Activated naive CD4-positive, alpha-beta T cell treated with anti-CD3 and anti-CD28 coated beads, Interleukin-2, amount 50 U/mL, for 16 hours (primary cell): ENCODE measurements at regions not wholly inside any gene's neighbourhood (a gene's known extent, or its start where the extent isn't known, plus 50 kb on each side); places are given as distances from the start of the nearest gene placed in this dataset.

Source experiments
- DNase-seq: peaks from one replicate; pipeline ENCODE4 v3.0.0-alpha.2; 2020

DNA sequence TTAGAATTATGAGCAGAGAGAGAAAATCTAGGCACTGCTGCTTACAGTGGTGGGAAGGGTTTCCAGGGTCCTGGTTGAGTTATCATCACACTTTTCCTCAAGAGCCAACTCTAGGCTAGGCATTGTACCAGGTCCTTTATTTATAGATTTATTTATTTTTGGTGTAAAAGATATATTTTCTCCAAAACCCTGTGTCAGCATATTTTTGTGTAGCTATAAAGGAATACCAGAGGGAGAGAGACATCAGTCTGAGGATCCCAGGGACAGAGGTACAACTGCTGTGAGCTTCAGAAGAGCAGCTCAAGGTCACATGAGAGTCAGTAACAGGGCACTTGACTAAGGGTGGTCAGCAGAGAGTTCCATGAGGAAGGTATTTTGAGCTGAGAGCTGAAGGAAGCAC, 159.7 kb downstream of the SLC35B3 start:
- DNase-seq, result no peak

DNA sequence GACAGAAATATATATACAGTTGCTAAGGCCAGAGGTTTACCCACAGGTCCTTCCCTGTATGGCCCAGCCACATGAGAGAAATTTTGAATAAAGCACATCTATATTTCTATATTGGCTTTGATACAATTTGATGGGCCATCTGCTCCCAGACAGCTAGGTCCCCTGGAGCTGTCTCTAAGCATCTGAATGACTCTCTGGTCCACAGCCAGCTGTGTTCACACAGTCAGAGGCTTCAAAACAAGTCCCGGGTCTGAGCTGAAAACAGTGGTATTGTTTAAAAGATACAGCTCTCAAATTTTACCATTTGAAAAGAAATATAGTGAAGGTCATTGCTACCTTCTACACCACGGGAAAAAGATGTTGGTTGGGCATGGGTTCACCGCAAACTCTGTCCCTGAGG, 161.1 kb downstream of the SLC35B3 start:
- no peak for DNase-seq

DNA sequence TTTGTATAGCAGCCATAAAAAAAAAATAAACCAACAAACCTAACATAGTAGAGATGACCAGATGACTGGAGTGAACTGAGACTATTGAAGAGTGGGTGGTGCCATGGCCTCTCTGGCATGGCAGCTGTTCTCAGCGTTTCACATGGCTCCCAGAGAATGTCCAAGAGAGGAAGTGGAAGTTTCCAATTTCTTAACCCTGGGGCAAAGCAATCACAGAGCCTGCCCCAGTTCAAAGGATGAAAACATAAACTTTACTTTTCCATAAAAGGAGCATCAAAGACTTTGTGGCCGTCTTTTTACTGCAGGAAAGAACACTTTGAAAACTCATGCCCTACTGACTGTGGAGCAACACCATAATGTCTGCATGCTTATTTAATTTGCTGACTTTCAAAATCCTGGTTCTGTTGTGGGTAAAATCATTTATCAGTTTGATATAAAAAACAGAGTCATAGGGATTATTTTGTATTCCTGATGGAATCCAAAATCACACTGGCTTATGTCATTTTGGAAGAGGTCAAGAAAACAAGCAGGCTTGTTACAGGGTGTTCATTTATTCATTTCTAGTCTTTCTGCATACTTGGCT, 165.4 kb downstream of the SLC35B3 start:
- no peak for DNase-seq

DNA sequence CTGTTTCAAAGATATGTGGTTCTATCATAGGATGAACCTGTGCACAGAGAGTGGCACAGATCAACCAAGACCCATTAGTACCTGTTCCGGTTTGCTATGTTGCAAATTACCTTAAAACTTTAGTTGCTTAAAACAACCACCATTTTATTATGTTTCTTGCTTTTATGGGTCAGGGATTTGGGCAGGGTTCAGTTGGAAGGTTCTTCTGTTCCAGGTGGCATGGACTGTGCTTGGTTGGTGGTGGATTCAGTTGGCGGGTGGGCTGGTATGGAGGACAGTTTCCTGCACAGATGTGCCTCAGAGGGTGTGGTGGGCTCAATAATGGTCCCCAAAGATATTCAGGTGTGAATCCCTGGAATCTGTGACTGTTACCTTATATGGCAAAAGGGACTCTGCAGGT, 166.3 kb downstream of the SLC35B3 start:
- DNase-seq, result no peak

DNA sequence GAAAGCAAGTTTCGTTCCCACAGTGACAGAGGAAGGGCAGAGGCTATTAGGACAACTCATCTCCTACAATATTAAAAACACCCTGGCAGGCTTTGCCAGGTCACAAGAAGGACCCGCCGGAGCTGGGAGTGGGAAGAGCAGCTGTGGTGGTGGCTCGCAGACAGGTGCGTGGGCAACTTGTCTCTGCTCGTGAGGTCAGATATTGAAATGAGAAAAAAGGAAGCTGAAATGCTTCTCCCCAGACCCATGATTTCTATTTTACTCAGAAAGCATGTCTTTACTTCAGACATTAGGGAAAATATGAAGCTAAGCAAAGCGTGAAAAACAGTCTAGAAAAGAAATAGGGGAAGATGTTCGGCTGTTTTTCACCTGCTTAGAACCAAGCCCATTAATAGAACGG, 166.3 kb upstream of the EEF1E1 start:
- no peak for DNase-seq

DNA sequence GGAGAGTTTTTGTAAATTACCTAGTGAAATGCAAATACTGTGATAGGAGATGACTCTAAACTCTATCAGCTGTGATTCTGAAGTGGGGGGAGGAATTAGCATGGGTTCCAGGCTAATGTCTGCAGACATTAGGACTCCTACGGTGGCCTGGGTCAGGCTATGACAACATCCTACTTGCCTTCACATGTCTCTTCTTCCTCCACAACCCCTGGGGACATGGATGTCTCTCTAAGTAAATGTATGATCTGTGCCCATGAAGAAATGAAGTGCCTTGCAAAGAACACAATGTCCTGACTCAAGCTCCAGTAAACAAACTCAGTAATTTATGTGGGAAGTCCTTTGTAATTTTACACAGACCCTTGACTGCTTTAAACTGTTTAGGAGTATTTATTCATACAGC, 165.8 kb upstream of the EEF1E1 start:
- DNase-seq, result no peak

DNA sequence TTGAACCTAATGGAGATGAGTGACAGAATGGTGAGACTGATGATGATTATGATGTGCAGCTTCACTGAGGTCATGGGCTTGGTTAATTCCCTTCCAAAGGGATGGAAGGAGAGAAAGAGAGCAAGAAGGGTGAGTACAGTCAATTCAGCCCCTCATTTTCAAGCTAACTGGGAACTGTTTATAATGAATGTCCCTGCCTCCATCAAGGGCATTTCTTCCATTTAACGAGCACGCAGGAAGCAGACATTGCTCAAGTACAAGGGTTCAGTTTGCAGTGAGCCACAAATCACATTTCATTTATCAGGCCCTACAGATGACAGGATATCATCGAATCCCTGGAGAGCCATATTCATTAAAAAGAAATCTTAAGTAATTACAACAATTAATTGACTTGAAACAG, 158.3 kb upstream of the EEF1E1 start:
- DNase-seq, result no peak

DNA sequence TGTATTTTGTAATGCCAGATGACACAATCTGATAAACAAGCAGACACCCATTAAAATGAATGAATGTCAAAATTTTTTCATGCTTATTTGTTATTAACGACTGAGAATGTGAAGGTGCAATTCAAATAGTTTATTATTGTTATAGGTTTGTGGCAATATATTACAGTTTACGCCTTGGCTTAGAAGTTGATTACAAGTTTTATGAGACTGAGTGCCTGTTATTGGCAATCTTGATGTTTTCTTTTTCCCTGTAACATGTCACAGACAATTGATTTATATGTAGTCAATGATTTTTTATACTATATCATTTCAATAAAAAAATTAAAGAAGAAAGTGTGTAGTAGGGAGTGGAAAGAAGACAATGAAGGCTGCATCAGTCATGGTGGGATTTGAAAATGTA, 144.1 kb upstream of the EEF1E1 start:
- DNase-seq, result no peak

DNA sequence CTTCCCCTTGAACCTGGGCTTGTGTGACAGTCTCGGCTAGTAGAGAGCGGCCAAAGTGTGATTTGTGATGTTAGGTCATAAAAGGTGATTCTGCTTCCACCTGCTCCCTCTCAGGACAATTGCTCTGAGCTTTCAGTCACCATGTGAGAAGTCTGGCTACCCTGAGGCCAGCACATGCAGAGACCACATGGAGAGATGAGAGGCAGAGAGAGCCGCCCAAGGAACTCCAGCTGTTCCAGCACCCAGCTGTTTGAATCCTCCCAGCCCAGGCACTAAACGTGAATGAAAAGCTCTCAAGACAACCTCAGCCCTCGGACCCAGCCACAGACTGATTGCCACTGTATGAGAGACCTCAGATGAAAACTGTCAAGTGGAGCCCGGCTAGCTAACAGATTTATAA, 143.4 kb upstream of the EEF1E1 start:
- DNase-seq, result no peak

DNA sequence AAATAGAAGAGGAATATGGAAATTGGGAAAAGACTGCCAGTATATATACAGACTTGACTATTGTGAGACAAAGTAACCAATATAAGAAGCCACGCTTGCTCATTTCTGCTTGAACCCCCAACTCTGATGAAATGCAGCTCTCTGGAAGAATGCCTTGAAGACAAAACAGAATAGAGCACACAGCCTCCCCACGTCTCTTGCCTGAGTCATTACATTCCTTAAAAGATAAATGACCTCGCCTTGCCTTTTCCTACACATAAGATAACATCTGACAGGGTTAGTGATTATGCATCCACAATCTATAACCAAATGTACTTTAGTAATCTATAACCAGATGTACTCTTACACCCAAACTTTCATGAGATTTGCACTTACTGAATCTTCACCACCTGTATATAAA, 141.1 kb upstream of the EEF1E1 start:
- no peak for DNase-seq

DNA sequence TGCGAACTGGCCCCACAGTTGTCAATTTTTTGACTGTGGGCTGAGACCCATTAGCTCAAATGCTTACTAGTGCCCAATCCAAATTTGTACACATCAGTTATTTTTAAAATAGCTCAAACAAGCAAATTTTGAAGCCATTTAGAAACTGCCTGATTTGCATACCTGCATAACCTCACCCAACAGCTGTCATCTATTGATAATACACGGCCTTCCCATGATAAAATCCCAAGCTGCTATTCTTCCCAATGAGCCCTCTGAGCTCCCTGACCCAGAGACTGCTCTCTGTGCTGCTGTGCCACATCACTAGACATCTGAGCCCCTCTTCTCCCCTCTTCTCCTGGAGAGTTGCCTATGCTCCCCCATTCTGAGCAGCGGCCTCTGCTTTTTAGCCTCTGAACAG, 140.5 kb upstream of the EEF1E1 start:
- DNase-seq, result no peak

DNA sequence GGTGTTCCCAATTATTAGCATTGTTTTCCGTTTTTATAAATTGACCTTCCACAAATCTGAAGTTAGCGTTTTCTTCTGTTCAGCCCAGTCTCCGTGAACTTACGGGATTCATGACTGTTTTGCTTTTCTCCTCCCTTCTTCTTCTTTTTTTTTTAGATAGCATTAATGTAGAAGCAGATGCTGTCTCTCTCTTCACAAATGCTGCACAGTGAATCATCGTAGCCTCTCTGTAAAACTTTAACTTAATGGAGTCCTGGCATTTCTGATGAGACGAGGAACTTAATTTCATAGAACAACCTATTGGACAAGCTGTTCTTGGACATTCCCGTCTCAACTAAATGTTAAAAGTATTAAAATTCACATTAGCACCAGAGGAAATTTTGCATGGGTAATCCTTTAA, 138.0 kb upstream of the EEF1E1 start:
- DNase-seq, result no peak

DNA sequence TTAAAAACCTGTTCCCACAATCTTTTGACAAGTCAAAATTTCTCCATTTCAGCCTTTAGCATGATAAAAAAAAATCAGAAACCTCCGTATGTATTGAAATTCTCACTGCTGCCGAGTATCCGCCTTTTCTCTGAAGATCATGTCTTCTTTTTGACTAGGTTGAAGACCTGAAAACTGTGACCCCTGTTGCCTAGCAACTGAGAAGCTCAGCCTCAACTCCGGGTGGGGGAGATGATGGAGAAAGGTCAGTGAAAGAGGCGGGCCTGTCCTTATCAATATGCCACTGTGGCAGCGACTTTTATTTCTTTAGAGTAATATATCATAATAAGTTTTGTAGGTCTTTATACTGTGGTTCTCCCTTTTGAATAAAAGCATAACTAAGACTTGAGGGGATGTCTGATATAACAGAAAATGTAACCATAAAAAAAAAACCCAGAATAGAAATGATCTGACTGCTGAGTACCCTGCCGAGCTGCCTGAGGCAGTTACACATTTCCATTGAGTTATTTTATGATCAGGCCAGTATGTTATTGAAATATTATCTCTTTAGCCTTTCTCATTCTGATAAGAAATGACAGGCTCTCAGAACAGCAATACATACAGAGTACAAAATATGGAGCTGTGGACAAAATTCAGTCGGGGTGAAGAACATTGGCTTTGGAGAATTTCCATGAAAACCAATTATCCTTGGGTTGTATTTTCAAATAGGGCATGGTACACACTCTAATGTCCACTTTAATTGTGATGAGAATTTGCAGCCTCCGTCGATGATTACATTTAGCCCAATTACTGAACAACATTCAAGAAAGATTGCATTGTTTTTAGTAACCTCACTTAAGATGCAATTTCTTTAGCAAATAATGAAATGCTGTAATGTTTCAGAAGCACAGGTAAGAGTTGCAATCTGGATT, 136.7 kb upstream of the EEF1E1 start:
- no peak for DNase-seq

DNA sequence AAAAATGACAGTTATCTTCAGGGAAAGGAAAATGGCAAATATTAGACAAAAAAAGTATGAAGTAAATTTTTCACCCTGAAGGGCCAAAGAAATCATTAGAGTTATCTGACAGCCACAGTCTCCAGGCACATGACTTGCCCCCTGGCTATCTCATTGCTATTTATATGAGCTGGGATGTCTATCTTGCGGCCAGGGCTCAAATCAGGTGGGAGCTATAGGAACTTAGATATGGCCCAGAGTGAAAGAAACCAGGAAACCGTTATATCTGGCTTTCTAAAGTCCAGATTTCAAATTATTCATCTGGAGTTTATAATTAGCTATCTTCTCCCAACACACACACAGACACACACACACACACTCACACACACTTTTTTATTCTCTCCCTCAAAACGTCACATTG, 135.3 kb upstream of the EEF1E1 start:
- DNase-seq, result no peak

DNA sequence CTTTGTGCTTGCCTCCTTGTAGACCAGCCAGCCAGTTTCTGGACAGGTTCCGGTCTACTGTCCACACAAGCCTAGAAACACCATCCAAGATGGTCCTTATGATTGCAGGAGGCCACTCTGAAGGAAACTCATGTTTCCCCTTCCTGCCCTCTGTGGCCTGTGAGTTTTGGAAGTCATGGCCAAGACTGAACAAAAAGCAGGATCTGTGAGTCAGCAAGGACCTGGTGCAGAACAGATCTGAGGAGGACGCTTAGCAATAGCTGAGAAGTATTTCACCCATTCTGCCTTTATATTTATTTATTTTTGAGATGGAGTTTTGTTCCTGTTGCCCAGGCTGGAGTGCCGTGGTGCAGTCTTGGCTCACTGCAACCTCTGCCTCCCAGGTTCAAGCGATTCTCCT, 134.6 kb upstream of the EEF1E1 start:
- no peak for DNase-seq

DNA sequence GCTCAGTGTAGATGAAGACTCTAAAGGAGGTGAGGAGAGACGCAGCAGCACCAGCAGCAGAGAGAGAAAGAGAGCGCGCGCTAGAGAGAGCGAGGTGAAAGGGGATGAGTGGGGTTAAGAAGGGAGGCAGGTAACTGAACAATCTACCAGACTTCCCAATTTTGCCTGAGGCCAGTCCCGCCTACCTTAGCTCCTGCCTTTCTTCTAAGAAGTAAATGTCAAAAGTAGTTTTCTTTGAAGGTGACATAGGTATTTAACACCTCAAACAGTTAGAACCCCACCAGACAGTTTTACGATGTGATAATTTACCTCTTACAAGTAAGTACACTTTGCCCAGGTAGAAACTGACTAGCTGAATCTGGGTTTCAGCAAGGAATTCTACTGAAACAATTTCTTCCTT, 132.0 kb upstream of the EEF1E1 start:
- DNase-seq, result no peak

DNA sequence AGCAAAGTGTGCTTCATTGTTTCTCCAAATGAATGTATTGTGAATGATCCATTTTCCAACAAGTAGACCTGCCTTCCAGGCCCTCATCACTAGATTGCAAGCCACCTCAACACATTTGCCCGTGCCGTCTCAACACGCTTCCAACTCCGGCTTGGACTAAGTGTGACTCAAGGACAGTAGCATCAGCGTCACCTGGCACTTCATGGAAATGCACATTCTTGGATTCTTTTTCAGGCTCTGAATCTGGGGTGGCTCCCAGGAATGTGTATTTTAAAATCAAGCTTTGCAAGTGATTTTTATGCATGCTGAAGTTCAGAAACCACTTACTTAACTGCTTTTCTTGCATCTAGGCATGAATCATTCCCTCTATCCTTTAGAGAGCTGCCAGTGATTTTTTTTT, 129.6 kb upstream of the EEF1E1 start:
- no peak for DNase-seq

DNA sequence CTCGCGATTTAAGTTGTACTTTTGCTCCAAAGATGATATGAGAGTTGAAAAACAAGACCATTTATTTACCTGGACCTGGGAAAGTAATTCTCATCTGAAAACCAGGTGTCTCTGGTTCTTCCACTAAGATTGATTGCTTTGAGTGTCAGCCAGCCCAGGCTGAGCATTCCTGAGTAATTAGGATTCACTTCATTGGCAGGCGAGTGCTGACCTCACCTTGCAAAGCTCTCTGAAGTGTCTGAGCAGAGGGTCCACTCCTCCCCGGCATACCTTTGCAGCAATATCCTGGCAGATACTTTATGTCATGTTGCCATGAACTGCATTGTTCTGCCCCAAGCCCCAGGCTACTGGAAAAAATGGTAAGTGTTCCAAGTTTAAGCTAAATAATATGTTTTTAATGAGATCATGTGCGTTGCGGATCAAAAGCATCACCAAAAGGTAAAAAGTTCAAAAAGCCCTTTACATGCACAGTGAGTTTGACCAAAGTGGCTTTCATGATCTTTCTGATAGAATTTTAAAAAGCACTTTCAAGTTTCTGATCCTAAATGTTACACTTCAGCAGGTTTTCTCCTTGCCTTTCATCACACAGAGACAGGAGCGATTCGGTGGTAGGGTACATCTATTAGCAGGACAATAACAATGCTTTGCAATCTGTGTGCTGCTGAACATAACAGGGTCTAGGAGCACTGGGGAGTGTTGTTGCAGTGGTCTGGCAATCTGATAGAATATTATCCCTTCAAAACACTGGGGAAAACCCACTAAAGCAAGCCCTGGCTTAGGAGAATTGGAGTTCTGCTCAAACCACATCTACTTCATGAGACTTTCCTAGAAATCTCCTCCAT, 127.8 kb upstream of the EEF1E1 start:
- no peak for DNase-seq

DNA sequence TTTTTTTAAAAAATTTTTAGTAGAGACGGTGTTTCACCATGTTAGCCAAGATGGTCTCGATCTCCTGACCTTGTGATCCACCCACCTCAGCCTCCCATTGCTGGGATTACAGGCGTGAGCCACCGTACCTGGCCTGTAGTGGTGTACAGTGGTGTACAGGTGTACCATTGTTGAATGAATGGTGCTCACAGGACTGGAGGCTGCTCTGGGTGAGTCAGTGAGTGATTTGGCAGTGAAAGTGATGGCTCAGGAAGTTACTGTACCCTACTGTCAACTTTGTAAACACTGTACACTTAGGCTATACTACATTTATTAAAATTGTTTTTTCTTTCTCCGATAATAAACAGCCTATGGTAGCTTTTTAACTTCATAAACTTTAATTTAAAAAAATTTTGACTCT, 122.8 kb upstream of the EEF1E1 start:
- no peak for DNase-seq

DNA sequence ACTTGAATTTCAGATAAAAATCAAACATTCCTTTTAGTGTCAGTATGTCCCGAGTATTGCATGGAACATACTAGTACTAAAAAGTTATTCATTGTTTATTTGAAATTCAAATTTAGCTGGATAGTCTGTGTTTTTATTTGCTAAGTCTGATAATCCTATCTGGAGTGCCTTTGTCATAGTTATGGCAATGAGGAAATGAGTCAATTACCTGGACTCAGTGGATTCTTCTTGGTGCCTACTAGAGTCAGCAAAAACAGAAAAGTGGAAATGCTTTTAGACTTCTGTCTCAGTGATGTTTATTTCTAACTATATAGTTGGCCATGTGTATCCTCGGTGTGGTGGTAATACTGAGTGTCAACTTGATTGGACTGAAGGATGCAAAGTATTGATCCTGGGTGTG, 121.3 kb upstream of the EEF1E1 start:
- no peak for DNase-seq

DNA sequence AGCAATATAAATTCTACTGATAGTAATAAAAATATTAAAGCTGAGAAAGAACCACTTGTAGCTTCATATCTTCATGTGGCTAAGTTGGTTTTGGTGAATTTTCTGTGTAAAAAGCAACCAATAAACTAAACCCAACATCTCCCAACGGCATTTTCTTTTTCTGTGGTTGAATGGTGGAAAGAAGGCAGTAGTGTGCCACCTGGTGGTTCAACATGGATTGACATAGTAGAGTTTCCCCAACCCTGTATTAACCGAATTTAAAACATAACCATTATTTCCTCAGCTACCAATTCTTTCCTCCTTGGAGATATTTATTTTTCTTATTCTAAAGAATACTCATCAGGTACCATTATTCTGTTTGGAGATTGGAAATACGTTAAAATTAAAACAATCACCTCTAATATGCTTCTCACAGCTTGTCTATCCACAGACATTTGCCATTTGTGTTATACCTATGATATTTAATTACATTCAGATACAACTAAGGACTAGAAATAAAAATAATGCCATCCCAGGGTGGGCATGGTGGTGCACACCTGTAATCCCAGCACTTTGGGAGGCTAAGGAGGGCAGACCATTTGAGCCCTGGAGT, 117.1 kb upstream of the EEF1E1 start:
- peak; percentile 25 for DNase-seq

DNA sequence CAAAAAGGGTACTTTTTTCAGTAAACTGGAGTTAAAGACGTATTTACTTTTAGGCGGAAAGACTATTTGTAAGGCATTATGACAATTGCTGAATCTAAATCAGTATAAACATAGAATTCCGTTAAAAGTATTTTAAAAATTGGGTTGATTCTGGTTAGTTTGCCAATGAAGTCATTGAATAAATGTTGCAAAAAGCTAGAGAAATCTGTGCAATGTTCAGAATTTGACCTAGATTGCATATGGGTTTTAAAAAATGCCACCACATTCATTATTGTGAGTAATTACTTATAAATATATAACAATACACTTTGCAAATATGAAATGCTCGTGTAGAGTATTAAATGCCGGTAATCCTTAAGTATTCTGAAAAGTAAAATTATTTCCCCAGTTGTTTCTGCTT, 116.5 kb upstream of the EEF1E1 start:
- DNase-seq, result no peak

DNA sequence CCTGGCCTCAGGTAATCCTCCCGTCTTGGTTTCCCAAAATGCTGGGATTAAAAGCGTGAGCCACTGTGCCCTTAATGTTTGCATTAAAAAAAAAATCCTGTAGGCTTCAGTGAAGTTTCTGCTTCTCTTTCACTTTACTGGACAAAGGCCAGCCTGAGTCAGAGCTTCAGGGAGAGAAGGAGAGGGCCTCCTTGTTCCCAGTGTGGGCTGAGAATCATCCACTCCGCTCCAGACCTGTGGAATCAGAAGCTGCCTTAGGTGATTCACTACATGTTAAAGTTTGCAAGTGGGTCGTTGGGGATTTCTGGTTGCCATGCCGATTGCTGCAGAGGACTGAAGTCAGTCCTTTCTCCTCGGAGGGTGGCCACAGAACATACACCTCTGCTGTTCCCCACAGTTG, 113.3 kb upstream of the EEF1E1 start:
- DNase-seq, result no peak

DNA sequence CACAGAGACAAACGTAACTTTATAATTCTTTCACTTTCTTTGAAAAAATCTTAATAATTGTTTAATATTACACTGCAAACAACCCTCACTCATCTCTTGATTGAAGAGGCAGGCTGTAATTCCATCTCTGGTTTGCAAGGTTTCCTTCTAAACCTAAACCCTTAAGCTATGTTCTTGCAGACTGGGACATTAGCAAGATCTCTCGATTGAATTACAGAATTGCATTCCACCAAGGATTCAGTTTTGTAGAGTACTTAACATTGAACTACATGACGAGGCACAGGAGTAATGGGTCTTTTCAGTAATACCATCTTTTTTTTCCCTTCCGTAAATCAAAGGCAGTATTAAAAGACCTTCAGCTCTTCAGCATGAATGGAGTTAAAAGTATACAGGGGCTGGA, 111.6 kb upstream of the EEF1E1 start:
- DNase-seq, result no peak
